Left ventricle myocardium inferior (tissue), 1 donor: ENCODE measurements at regions not wholly inside any gene's neighbourhood (a gene's known extent, or its start where the extent isn't known, plus 50 kb on each side); places are given as distances from the start of the nearest gene placed in this dataset.

Source experiments
- DNase-seq: peaks from one replicate; pipeline ENCODE4 v3.0.0-alpha.2; 2020
- H3K27ac ChIP-seq: fragments of 200-600 bp; replicated peaks from 2 replicates; pipeline ENCODE4 v1.8.0; 2021
- H3K27me3 ChIP-seq: fragments of 200-600 bp; 2 replicates; pipeline ENCODE4 v1.8.0; 2021; ENCODE audit warnings: low read depth
- H3K36me3 ChIP-seq: fragments of 200-600 bp; 2 replicates; pipeline ENCODE4 v1.8.0; 2021
- H3K4me1 ChIP-seq: fragments of 200-600 bp; 2 replicates; pipeline ENCODE4 v1.8.0; 2021
- H3K4me3 ChIP-seq: fragments of 200-600 bp; 2 replicates; pipeline ENCODE4 v1.8.0; 2021; ENCODE audit warnings: mild to moderate bottlenecking, moderate library complexity
- H3K9me3 ChIP-seq: fragments of 200-600 bp; replicated peaks from 2 replicates; pipeline ENCODE4 v1.8.0; 2021
- CTCF ChIP-seq: fragments of 200-600 bp; IDR thresholded peaks from 2 replicates; pipeline ENCODE4 v1.8.0; 2021; ENCODE audit warnings: antibody characterized with exemption, mild to moderate bottlenecking, borderline replicate concordance
- intact Hi-C: fragments of 100-400 bp; cut with micrococcal nuclease; formaldehyde crosslinking; loops from one replicate; pipeline ENCODE4 v1.11.0; 2022
- donor health status: DM: no; HTN: yes; CAD: no; lungs with severe emphysema.

GRCh38 chr3:154515921-154516320 is 85.9 kb upstream of the GPR149 start:
- H3K27ac ChIP-seq, result no peak overlapping the region
- intact Hi-C loops, result no loop called here
- no peak for TF ChIP-seq CTCF
- no peaks in the 10 kb centered on the region for H3K27me3 ChIP-seq
- no peak for DNase-seq
- no peaks in the 10 kb centered on the region for H3K36me3 ChIP-seq
- H3K4me1 ChIP-seq, result no peaks in the 10 kb centered on the region
- no peak overlapping the region for H3K4me3 ChIP-seq
- H3K9me3 ChIP-seq, result peaks cover 34% of the 10 kb centered on the region

- H3K27ac ChIP-seq, result no peak overlapping the region
- DNase-seq, result no peak
- H3K4me3 ChIP-seq, result no peak overlapping the region
- no peaks in the 10 kb centered on the region for H3K4me1 ChIP-seq
- intact Hi-C loops, result no loop called here
- H3K9me3 ChIP-seq, result peaks cover 25% of the 10 kb centered on the region
- H3K36me3 ChIP-seq, result no peaks in the 10 kb centered on the region
- TF ChIP-seq CTCF, result no peak
- H3K27me3 ChIP-seq, result no peaks in the 10 kb centered on the region
Measured at GRCh38 chr3:154510780-154511179, 80.8 kb upstream of the GPR149 start.

- TF ChIP-seq CTCF, result no peak
- Histone ChIP-seq H3K36me3 (no peaks in the 10 kb centered on the region), H3K27me3 (no peaks in the 10 kb centered on the region), H3K4me3 (no peak overlapping the region), H3K9me3 (peaks cover 6% of the 10 kb centered on the region), H3K4me1 (no peaks in the 10 kb centered on the region), H3K27ac (no peak overlapping the region)
- intact Hi-C loops, result no loop called here
- DNase-seq, result no peak
Measured at GRCh38 chr3:154507727-154508126, 77.7 kb upstream of the GPR149 start.

GRCh38 chr3:154496978-154497377 is 67.0 kb upstream of the GPR149 start:
- intact Hi-C loops, result no loop called here
- Histone ChIP-seq H3K9me3 (peaks cover 9% of the 10 kb centered on the region), H3K27me3 (no peaks in the 10 kb centered on the region), H3K27ac (no peak overlapping the region), H3K36me3 (no peaks in the 10 kb centered on the region), H3K4me1 (no peaks in the 10 kb centered on the region), H3K4me3 (no peak overlapping the region)
- TF ChIP-seq CTCF, result no peak
- DNase-seq, result no peak

- no peak overlapping the region for H3K27ac ChIP-seq
- intact Hi-C loops, result no loop called here
- DNase-seq, result no peak
- H3K4me1 ChIP-seq, result no peaks in the 10 kb centered on the region
- no peak for TF ChIP-seq CTCF
- no peak overlapping the region for H3K4me3 ChIP-seq
- no peaks in the 10 kb centered on the region for H3K36me3 ChIP-seq
- peaks cover 10% of the 10 kb centered on the region for H3K9me3 ChIP-seq
- no peaks in the 10 kb centered on the region for H3K27me3 ChIP-seq
Measured at GRCh38 chr3:154496540-154496939, 66.5 kb upstream of the GPR149 start.

GRCh38 chr3:154486949-154487348 is 57.0 kb upstream of the GPR149 start:
- intact Hi-C loops, result no loop called here
- Histone ChIP-seq H3K36me3 (no peaks in the 10 kb centered on the region), H3K4me3 (no peak overlapping the region), H3K27me3 (no peaks in the 10 kb centered on the region), H3K4me1 (no peaks in the 10 kb centered on the region), H3K27ac (no peak overlapping the region), H3K9me3 (peaks cover 12% of the 10 kb centered on the region)
- TF ChIP-seq CTCF, result no peak
- no peak for DNase-seq
